ENCODE measurements at regions not wholly inside any gene's neighbourhood (a gene's known extent, or its start where the extent isn't known, plus 50 kb on each side); places are given as distances from the start of the nearest gene placed in this dataset.
"Not testable (repeated sequence)": the region's sequence is repeated elsewhere in the genome, so short reads cannot be mapped to it uniquely, and the experiment has no call there.

DNA sequence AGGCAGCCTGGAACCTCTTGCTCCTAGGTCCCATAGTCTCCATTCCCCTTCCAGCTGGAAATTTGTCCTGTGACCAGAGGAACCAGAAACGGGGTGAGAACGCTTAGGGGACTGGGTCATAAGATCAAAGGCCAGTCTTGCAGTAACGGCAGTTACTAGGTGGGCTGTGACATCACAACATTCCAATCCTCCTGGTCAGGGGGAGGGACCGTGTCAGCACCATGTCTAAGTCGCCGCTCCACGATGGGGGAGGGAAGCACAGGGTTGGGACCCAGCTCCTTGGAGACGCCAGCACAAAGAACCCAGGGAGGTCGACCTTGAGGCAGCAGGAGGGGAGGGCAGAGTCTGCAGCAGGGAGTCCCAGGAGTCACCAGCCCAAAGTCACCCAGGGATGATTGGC, 158.3 kb downstream of the GOLGA6L22 start:
- not testable (repeated sequence) for H3K4me3 ChIP-seq (ENCODE audit: low read depth, low read length); DNase-seq (ENCODE audit: low read depth); H3K27me3 ChIP-seq (ENCODE audit: control insufficient read depth, insufficient read depth, low read length); H3K36me3 ChIP-seq (ENCODE audit: control insufficient read depth, insufficient read depth, low read length)

DNA sequence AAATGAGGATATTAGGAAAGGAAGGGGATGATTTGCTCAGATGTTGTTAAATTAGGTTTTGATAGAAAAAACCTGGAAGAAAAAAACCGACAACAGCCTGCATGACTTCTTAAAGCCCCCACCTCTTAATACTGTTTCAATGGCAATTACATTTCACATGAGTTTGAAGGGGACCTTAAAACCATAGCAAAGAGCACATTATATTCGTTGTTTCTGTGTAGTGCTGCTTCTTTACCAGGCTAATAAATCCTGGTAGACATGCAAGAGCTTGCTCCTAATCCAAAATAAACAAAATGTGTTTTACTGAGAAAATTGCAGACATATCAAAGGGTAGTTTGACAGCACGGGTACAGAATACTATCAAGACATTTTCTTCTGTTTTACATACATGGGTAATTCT, 154.7 kb upstream of the NIPA1 start:
- H3K36me3 ChIP-seq (ENCODE audit: control insufficient read depth, insufficient read depth, low read length); DNase-seq (ENCODE audit: low read depth); H3K4me3 ChIP-seq (ENCODE audit: low read depth, low read length); H3K27me3 ChIP-seq (ENCODE audit: control insufficient read depth, insufficient read depth, low read length): not testable (repeated sequence)

DNA sequence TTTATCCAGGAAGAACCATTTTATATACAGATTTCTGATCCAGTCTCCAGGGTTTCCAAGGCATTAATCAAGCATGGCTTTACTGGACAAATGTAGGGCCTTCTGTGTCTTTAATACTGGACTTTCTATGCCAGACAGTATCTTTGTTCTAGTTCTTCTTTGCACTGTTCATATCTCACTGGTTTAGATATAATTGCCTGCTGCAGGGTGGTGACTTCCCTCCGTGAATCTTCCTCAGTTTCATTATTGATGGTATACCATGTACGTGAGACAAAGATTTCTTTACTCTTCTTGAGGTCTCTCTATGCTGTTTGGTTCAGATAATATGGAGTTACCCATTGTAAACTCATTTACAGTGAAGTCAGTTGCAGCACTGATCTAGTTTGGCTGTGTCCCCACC, 146.5 kb upstream of the NIPA1 start:
- not testable (repeated sequence) for H3K27me3 ChIP-seq (ENCODE audit: control insufficient read depth, insufficient read depth, low read length); H3K4me3 ChIP-seq (ENCODE audit: low read depth, low read length); H3K36me3 ChIP-seq (ENCODE audit: control insufficient read depth, insufficient read depth, low read length); DNase-seq (ENCODE audit: low read depth)

DNA sequence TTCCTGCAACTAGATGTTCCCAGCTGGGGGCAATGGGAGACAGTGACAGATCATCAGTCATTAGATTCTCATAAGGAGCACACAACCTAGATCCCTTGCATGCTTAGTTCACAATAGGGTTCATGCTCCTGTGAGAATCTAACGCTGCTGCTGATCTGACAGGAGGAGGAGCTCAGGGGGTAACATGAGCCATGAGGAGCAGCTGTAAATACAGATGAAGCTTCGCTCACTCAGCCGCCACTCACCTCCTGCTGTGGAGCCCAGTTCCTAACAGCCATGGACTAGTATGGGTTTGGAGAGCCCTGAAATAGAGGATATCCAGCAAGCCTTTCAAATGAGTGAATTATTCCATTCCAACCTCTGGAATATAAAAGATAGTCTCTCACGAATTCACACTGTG, 137.0 kb upstream of the NIPA1 start:
- H3K27me3 ChIP-seq (ENCODE audit: control insufficient read depth, insufficient read depth, low read length); H3K36me3 ChIP-seq (ENCODE audit: control insufficient read depth, insufficient read depth, low read length); H3K4me3 ChIP-seq (ENCODE audit: low read depth, low read length); DNase-seq (ENCODE audit: low read depth): not testable (repeated sequence)

- not testable (repeated sequence) for H3K4me3 ChIP-seq (ENCODE audit: low read depth, low read length); H3K36me3 ChIP-seq (ENCODE audit: control insufficient read depth, insufficient read depth, low read length); H3K27me3 ChIP-seq (ENCODE audit: control insufficient read depth, insufficient read depth, low read length); DNase-seq (ENCODE audit: low read depth)
Measured at GRCh38 chr15:22651179-22651578, 135.3 kb upstream of the NIPA1 start.

DNA sequence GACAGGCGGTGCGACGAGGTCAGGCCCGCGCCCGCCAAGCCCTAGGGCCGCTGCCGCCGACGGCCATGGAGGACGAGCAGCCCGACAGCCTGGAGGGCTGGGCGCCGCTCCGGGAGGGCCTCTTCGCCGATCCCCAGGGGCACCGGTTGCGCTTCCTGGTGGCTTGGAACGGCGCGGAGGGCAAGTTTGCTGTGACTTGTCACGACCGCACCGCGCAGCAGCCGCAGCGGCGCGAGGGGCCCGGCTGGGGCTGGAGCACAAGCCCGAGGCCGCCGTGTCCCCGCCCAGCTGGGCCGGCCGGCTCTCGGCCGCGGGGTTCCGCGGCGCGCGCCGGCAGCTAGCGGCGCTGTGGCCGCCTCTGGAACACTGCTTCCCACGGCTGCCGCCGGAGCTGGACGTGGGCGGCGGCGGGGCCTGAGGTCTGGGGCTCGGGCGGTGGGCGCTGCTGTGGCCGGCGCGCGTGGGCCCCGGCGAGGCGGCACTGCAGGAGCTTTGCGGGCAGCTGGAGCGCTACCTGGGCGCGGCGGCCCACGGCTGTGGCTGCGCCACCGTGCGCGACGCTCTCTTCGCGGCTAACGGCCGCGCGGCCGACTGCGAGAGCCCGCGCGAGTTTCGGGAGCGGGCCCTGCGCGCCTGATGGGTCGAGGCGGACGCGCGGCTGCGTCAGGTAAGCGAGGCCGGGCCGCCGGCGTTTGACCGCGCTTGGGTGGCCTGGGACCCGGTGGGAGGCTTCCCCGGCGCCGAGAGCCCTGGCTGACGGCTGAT, 122.0 kb upstream of the NIPA1 start:
- not testable (repeated sequence) for DNase-seq (ENCODE audit: low read depth); H3K36me3 ChIP-seq (ENCODE audit: control insufficient read depth, insufficient read depth, low read length); H3K27me3 ChIP-seq (ENCODE audit: control insufficient read depth, insufficient read depth, low read length)
- H3K4me3 ChIP-seq (ENCODE audit: low read depth, low read length): peak overlapping the region; percentile 43

DNA sequence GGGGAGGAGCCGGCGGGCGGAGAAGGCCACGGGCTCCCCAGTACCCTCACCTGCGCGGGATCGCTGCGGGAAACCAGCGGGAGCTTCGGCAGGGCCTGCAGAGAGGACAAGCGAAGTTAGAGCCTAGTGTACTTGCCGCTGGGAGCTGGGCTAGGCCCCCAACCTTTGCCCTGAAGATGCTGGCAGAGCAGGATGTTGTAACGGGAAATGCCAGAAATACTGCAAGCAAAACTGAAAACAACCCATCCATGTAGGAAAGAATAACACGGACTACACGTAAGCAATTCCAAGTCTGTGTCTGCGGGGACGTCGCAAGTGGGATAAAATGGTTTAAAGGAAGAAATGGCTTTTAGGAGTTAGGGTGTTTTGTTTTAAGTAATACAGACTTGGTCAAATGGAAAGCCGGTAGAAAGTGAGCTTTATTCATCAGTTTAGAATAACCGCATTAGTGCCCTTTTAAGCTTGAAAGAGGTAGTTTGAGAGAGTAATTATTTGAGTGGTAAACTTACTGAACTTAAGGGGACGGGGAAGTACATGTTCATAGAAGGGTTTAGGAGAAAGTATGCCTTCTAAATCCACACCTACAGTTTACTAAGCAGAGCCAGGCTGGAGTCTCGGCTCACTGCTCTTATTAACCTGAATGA, 121.3 kb upstream of the NIPA1 start:
- H3K36me3 ChIP-seq (ENCODE audit: control insufficient read depth, insufficient read depth, low read length); H3K27me3 ChIP-seq (ENCODE audit: control insufficient read depth, insufficient read depth, low read length): not testable (repeated sequence)
- DNase-seq (ENCODE audit: low read depth): peak; percentile 32
- H3K4me3 ChIP-seq (ENCODE audit: low read depth, low read length): peak overlapping the region; percentile 43

DNA sequence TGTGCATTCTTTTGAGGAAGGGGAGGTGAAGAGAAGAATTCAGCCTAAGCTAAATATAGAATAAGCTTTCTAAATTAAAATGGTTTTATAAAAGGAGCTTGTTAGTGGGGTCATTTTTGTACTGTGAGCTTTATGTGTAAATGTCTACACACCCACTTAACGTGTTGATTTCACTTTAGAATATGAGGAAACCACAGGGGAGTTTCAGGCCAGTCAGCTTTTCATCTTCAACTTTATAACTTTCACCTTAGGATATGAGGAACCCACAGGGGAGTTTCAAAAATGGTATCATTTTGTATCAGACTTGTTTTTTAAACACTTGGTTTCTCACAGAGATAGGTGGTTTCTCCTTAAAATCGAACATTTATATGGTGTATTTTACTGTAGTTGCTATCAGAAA, 120.7 kb upstream of the NIPA1 start:
- DNase-seq (ENCODE audit: low read depth); H3K36me3 ChIP-seq (ENCODE audit: control insufficient read depth, insufficient read depth, low read length); H3K27me3 ChIP-seq (ENCODE audit: control insufficient read depth, insufficient read depth, low read length): not testable (repeated sequence)
- H3K4me3 ChIP-seq (ENCODE audit: low read depth, low read length): peak overlapping the region; percentile 43

DNA sequence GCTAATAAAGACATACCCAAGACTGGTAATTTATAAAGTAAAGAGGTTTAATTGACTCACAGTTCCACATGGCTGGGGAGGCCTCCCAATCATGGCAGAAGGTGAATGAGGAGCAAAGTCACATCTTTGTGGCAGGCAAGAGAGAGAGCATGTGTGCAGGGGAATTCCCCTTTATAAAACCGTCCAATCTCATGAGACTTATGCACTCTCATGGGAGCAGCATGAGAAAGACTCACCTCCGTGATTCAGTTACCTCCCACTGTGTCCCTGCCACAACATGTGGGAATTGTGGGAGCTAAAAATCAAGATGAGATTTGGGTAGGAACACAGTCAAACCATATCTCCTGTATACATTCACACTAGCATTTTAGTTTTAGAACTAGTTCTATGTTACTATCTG, 101.7 kb upstream of the NIPA1 start:
- not testable (repeated sequence) for H3K36me3 ChIP-seq (ENCODE audit: control insufficient read depth, insufficient read depth, low read length); H3K27me3 ChIP-seq (ENCODE audit: control insufficient read depth, insufficient read depth, low read length); DNase-seq (ENCODE audit: low read depth); H3K4me3 ChIP-seq (ENCODE audit: low read depth, low read length)

- H3K27me3 ChIP-seq (ENCODE audit: control insufficient read depth, insufficient read depth, low read length); H3K4me3 ChIP-seq (ENCODE audit: low read depth, low read length); H3K36me3 ChIP-seq (ENCODE audit: control insufficient read depth, insufficient read depth, low read length); DNase-seq (ENCODE audit: low read depth): not testable (repeated sequence)
Measured at GRCh38 chr15:22699881-22700280, 86.6 kb upstream of the NIPA1 start.

GRCh38 chr15:22710831-22711341, 75.6 kb upstream of the NIPA1 start:
- not testable (repeated sequence) for DNase-seq (ENCODE audit: low read depth); H3K36me3 ChIP-seq (ENCODE audit: control insufficient read depth, insufficient read depth, low read length); H3K4me3 ChIP-seq (ENCODE audit: low read depth, low read length)

DNA sequence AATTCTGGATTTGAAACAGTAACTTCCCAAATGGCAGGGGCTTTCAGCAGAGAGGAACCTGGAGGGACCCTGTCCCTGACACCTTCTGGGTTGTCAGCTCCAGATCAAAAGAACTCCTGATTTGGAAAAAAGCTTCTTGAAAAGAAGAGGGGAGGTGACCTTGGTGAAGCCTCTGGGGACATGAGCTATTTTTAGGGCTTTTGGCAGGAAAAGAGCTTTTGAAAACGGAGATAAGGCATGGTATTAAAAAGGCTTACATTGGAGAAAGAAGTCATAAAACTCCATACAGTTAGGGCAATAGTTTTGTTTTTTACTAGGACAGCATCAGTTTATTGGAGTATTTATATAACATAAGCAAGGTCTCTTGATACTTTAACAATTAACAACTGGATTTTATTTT, 72.5 kb upstream of the NIPA1 start:
- not testable (repeated sequence) for DNase-seq (ENCODE audit: low read depth); H3K4me3 ChIP-seq (ENCODE audit: low read depth, low read length); H3K36me3 ChIP-seq (ENCODE audit: control insufficient read depth, insufficient read depth, low read length); H3K27me3 ChIP-seq (ENCODE audit: control insufficient read depth, insufficient read depth, low read length)

More at GRCh38 chr15:22710831-22711341, 75.6 kb upstream of the NIPA1 start:
- H3K27me3 ChIP-seq (ENCODE audit: control insufficient read depth, insufficient read depth, low read length): not testable (repeated sequence)

DNA sequence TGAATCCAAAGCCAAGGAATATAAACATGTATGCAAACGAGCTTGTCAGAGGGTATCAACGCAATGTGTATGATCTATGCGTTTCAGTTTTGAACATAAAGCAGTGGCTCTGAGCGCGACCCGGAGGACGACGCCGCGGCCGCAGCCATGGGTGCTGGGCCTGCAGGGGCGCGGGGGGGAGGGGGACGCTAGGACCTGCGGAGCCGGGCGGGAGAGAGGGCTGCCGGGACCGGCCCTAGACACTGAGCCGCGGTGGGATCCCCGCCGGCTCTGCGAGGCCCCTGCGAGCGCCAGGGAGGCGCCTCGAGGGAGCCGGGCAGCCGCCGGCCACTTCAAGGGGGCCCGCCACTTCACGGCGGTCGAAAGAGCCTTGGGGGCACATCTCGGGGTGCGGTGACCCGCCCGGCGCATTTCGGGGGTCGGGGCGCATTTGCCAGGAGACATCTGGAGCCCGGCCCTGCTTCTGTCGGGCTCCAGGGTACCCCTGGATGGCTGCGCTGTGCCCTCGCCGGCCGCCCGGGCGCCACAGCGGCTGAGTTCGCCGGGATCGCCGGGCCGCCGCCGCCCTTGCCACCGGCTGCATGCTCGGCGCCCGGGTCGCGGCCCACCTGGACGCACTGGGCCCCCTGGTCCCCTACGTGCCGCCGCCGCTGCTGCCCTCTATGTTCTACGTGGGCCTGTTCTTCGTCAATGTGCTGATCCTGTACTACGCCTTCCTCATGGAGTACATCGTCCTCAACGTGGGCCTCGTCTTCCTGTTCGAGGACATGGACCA, 71.9 kb upstream of the NIPA1 start:
- H3K4me3 ChIP-seq (ENCODE audit: low read depth, low read length): peak overlapping the region; percentile 27
- H3K36me3 ChIP-seq (ENCODE audit: control insufficient read depth, insufficient read depth, low read length); H3K27me3 ChIP-seq (ENCODE audit: control insufficient read depth, insufficient read depth, low read length); DNase-seq (ENCODE audit: low read depth): not testable (repeated sequence)

DNA sequence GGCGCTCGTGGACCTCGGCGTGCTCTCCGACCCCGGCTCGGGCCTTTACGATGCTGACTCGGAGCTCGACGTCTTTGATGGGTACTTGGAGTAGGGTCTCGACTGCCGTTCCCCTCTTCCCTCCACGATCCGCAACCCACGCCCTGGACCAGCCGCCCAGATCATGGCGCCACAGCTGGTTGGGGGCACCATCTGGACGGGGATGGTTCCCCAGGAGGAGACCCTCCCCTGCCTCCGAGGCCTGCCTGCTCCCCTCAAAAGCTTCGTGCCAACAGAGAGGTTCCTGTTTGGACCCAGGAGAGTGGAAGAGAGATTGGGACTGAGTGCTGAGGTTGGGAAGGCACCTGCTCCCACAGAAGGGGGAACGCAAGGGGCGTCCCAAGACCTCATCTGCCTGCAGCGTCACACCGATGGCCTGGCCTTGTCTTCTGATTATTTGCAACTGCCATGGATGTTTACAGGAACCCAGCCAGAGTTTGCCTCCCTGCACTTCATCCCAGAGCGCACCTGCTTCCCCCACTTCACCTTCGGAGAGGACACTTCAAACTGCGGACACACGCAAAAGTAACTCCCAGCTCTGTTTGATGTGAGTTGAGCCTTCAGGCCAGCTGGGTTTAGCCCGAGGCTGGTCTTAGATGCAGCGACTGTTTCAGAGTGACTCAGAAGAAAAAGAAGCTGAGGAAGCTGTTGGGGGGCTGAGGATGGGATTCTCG, 71.2 kb upstream of the NIPA1 start:
- H3K36me3 ChIP-seq (ENCODE audit: control insufficient read depth, insufficient read depth, low read length); H3K27me3 ChIP-seq (ENCODE audit: control insufficient read depth, insufficient read depth, low read length); H3K4me3 ChIP-seq (ENCODE audit: low read depth, low read length); DNase-seq (ENCODE audit: low read depth): not testable (repeated sequence)
